ENCODE measurements at regions not wholly inside any gene's neighbourhood (a gene's known extent, or its start where the extent isn't known, plus 50 kb on each side); places are given as distances from the start of the nearest gene placed in this dataset.
A peak's percentile ranks its signal among the peaks of the same experiment; 100 is the strongest.

GRCh38 chr21:23452384-23453083 lies 2154.7 kb downstream of the MRPL39 start:
- in situ Hi-C loops (cut with HindIII; ENCODE audit: low sequenced_read_pairs), result no loop called here
- no peak for DNase-seq (ENCODE audit: low read depth, low spot score)
- no peak overlapping the region for H3K4me3 ChIP-seq (ENCODE audit: low read depth, low read length)
- TF ChIP-seq CTCF (IDR thresholded peaks at IDR 0.05; ENCODE audit: low read depth, low read length), result peak; percentile 14

GRCh38 chr21:23445307-23445706 lies 2162.0 kb downstream of the MRPL39 start:
- H3K4me3 ChIP-seq (ENCODE audit: low read depth, low read length), result no peak overlapping the region
- DNase-seq (ENCODE audit: low read depth, low spot score), result no peak
- TF ChIP-seq CTCF (IDR thresholded peaks at IDR 0.05; ENCODE audit: low read depth, low read length), result no peak
- in situ Hi-C loops (cut with HindIII; ENCODE audit: low sequenced_read_pairs), result no loop called here

- no peak for TF ChIP-seq CTCF (IDR thresholded peaks at IDR 0.05; ENCODE audit: low read depth, low read length)
- DNase-seq (ENCODE audit: low read depth, low spot score), result no peak
- no peak overlapping the region for H3K4me3 ChIP-seq (ENCODE audit: low read depth, low read length)
- in situ Hi-C loops (cut with HindIII; ENCODE audit: low sequenced_read_pairs), result no loop called here
Measured at GRCh38 chr21:23438081-23438480, 2169.2 kb downstream of the MRPL39 start.

- in situ Hi-C loops (cut with HindIII; ENCODE audit: low sequenced_read_pairs), result no loop called here
- no peak overlapping the region for H3K4me3 ChIP-seq (ENCODE audit: low read depth, low read length)
- DNase-seq (ENCODE audit: low read depth, low spot score), result no peak
- no peak for TF ChIP-seq CTCF (IDR thresholded peaks at IDR 0.05; ENCODE audit: low read depth, low read length)
Measured at GRCh38 chr21:23402929-23403520, 2204.3 kb downstream of the MRPL39 start.

GRCh38 chr21:23401278-23401677 lies 2206.0 kb downstream of the MRPL39 start:
- TF ChIP-seq CTCF (IDR thresholded peaks at IDR 0.05; ENCODE audit: low read depth, low read length), result peak; percentile 5
- no peak for DNase-seq (ENCODE audit: low read depth, low spot score)
- in situ Hi-C loops (cut with HindIII; ENCODE audit: low sequenced_read_pairs), result no loop called here

GRCh38 chr21:23398726-23399125 lies 2208.6 kb downstream of the MRPL39 start:
- DNase-seq (ENCODE audit: low read depth, low spot score), result no peak
- no peak overlapping the region for H3K4me3 ChIP-seq (ENCODE audit: low read depth, low read length)
- in situ Hi-C loops (cut with HindIII; ENCODE audit: low sequenced_read_pairs), result no loop called here
- no peak for TF ChIP-seq CTCF (IDR thresholded peaks at IDR 0.05; ENCODE audit: low read depth, low read length)

More at GRCh38 chr21:23401278-23401677, 2206.0 kb downstream of the MRPL39 start:
- H3K4me3 ChIP-seq (ENCODE audit: low read depth, low read length), result no peak overlapping the region
